ENCODE measurements at regions not wholly inside any gene's neighbourhood (a gene's known extent, or its start where the extent isn't known, plus 50 kb on each side); places are given as distances from the start of the nearest gene placed in this dataset.

- no peak for TF ChIP-seq POLR2A (IDR thresholded peaks at IDR 0.05; ENCODE audit: control extremely low read depth in 1 of 2, low read depth in 2 of 2, low read length in 2 of 2)
- TF ChIP-seq ATF2 (IDR thresholded peaks at IDR 0.05; ENCODE audit: low read length): no peak
- TF ChIP-seq RFX5 (IDR thresholded peaks at IDR 0.05; ENCODE audit: borderline replicate concordance, low read depth, low read length): no peak
- no peak for TF ChIP-seq YY1 (IDR thresholded peaks at IDR 0.05; ENCODE audit: low read depth, low read length)
- TF ChIP-seq POLR2AphosphoS5 (IDR thresholded peaks at IDR 0.05; ENCODE audit: low read depth, low read length): no peak
- no peak for TF ChIP-seq CTCF (IDR thresholded peaks at IDR 0.05; ENCODE audit: control extremely low read depth in 1 of 3, insufficient read depth in 1 of 3, low read depth in 1 of 3, low read length in 3 of 3)
- TF ChIP-seq SUZ12 (IDR thresholded peaks at IDR 0.05; ENCODE audit: low read length): no peak
- TF ChIP-seq SRF (IDR thresholded peaks at IDR 0.05; ENCODE audit: low read depth, low read length): no peak
- TF ChIP-seq EZH2 (IDR thresholded peaks at IDR 0.05; ENCODE audit: low read depth, low read length, severe bottlenecking): no peak
- no peak for TF ChIP-seq BACH1 (IDR thresholded peaks at IDR 0.05; ENCODE audit: low read length)
- TF ChIP-seq RXRA (IDR thresholded peaks at IDR 0.05; ENCODE audit: insufficient read depth, low read depth, low read length): no peak
- TF ChIP-seq CHD2 (IDR thresholded peaks at IDR 0.05; ENCODE audit: low read length): no peak
- TF ChIP-seq PHF8 (conservative IDR thresholded peaks at IDR 0.05; ENCODE audit: low read depth, low read length): no peak
Observed at GRCh38 chr10:46227936-46228562, 58.7 kb upstream of the ANTXRL start.
